ENCODE measurements at regions not wholly inside any gene's neighbourhood (a gene's known extent, or its start where the extent isn't known, plus 50 kb on each side); places are given as distances from the start of the nearest gene placed in this dataset.

DNA sequence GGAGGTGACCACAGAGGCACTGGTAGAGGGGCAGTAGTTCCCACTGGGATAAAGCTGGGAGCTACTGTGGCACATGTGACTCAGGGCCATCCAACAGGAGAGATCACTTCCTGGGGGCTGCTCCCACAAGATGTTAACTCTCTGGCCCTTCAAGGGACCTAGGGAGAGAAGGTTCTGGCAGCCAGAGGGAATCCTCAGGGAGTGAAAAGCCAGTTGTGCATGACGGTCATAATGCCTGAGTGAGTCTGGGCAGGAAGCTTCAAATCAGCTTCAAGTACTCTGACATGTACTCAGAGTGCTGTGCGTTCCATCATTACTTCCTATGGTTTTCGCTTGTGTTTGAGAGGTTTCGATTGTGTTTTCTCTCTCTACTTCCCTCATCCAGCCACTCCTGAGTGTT is 388.5 kb downstream of the GABRG2 start:
- TF ChIP-seq CTCF (IDR thresholded peaks at IDR 0.05): no peak
- TF ChIP-seq EZH2 (IDR thresholded peaks at IDR 0.05; ENCODE audit: borderline replicate concordance, insufficient read depth, low read depth, low read length, poor library complexity, severe bottlenecking): no peak
- no peak for ATAC-seq (ENCODE audit: low read depth)
- WGBS (ENCODE audit: insufficient coverage): 40% methylated on average over 3 of the region's 4 CpGs

DNA sequence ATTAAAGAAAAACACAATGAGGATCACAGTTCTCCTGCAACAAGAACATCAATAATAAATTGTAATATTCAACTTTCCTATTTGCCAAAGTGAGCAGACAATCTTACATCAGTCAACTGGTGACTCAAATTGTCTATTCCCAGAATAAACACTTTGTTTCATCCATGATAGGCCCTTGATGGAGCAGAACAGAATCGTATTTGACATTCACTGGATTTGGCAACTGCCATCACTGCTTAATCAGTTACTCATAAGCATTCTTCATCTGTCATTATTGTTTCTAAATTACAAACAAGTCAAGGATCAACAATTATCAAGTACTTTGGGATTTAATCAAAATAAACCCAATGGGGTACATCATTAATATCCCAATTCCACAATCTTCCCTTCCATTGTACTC is 398.4 kb downstream of the GABRG2 start:
- ChIA-PET CTCF (no interaction called here), POLR2A (no interaction called here)
- H3K4me3 Mint-ChIP-seq: no peak overlapping the region
- TF ChIP-seq EZH2 (IDR thresholded peaks at IDR 0.05; ENCODE audit: borderline replicate concordance, insufficient read depth, low read depth, low read length, poor library complexity, severe bottlenecking) (no peak), CTCF (IDR thresholded peaks at IDR 0.05) (no peak)
- H3K4me3 ChIP-seq (ENCODE audit: control extremely low read depth in 1 of 5, extremely low read depth in 1 of 5, insufficient read depth in 1 of 5, low read depth in 2 of 5, low read length in 4 of 5): no peak overlapping the region
- H3K79me2 ChIP-seq (ENCODE audit: control insufficient read depth, insufficient read depth, low read length): no peaks in the 10 kb centered on the region
- DNase-seq (no peak), ATAC-seq (ENCODE audit: low read depth) (no peak)
- no peak overlapping the region for H3K9ac ChIP-seq (ENCODE audit: low read length)
- intact Hi-C loops (cut with micrococcal nuclease): no loop called here
- no peaks in the 10 kb centered on the region for H3K4me1 ChIP-seq (ENCODE audit: control insufficient read depth in 2 of 2, insufficient read depth in 2 of 2, low read length in 2 of 2)
- H2AFZ ChIP-seq (ENCODE audit: insufficient read depth, low read depth, low read length, poor library complexity, severe bottlenecking): no peak overlapping the region
- WGBS (ENCODE audit: insufficient coverage): 78% methylated on average over 1 of the region's 1 CpG
- no peaks in the 10 kb centered on the region for H4K20me1 ChIP-seq (ENCODE audit: control insufficient read depth, insufficient read depth, low read length, poor library complexity, severe bottlenecking)
- H3K36me3 ChIP-seq (replicated peaks in 1 of 2; ENCODE audit: control extremely low read depth in 1 of 2, control insufficient read depth in 1 of 2, extremely low read depth in 1 of 2, insufficient read depth in 2 of 2, low read length in 1 of 2): no peaks in the 10 kb centered on the region
- no peaks in the 10 kb centered on the region for H3K4me1 Mint-ChIP-seq
- H3K27ac ChIP-seq (ENCODE audit: low read length in 2 of 2): no peak overlapping the region
- H3K27me3 Mint-ChIP-seq: no peaks in the 10 kb centered on the region
- no peaks in the 10 kb centered on the region for H3K9me3 Mint-ChIP-seq (ENCODE audit: insufficient read depth)
- H3K27ac Mint-ChIP-seq: no peak overlapping the region
- H3K4me2 ChIP-seq (replicated peaks; ENCODE audit: low read depth, low read length, poor library complexity, severe bottlenecking): no peak overlapping the region
- H3K27me3 ChIP-seq (replicated peaks in 1 of 4; ENCODE audit: control extremely low read depth in 1 of 4, control insufficient read depth in 3 of 4, insufficient read depth in 4 of 4, low read length in 3 of 4): no peaks in the 10 kb centered on the region
- H3K9me3 ChIP-seq (ENCODE audit: control extremely low read depth in 1 of 3, control insufficient read depth in 2 of 3, insufficient read depth in 1 of 3, low read length in 2 of 3): no peaks in the 10 kb centered on the region

More for the DNA sequence above, 388.5 kb downstream of the GABRG2 start:
- Histone ChIP-seq H2AFZ (ENCODE audit: insufficient read depth, low read depth, low read length, poor library complexity, severe bottlenecking) (no peak overlapping the region), H4K20me1 (ENCODE audit: control insufficient read depth, insufficient read depth, low read length, poor library complexity, severe bottlenecking) (no peaks in the 10 kb centered on the region), H3K4me2 (replicated peaks; ENCODE audit: low read depth, low read length, poor library complexity, severe bottlenecking) (no peak overlapping the region), H3K79me2 (ENCODE audit: control insufficient read depth, insufficient read depth, low read length) (no peaks in the 10 kb centered on the region), H3K4me1 (ENCODE audit: control insufficient read depth in 2 of 2, insufficient read depth in 2 of 2, low read length in 2 of 2) (no peaks in the 10 kb centered on the region), H3K9ac (ENCODE audit: low read length) (no peak overlapping the region), H3K27me3 (replicated peaks in 1 of 4; ENCODE audit: control extremely low read depth in 1 of 4, control insufficient read depth in 3 of 4, insufficient read depth in 4 of 4, low read length in 3 of 4) (no peaks in the 10 kb centered on the region), H3K27ac (ENCODE audit: low read length in 2 of 2) (no peak overlapping the region), H3K9me3 (ENCODE audit: control extremely low read depth in 1 of 3, control insufficient read depth in 2 of 3, insufficient read depth in 1 of 3, low read length in 2 of 3) (peaks cover 0 to 7% (median 2%) of the 10 kb centered on the region in 3 donors), H3K4me3 (ENCODE audit: control extremely low read depth in 1 of 5, extremely low read depth in 1 of 5, insufficient read depth in 1 of 5, low read depth in 2 of 5, low read length in 4 of 5) (no peak overlapping the region), H3K36me3 (replicated peaks in 1 of 2; ENCODE audit: control extremely low read depth in 1 of 2, control insufficient read depth in 1 of 2, extremely low read depth in 1 of 2, insufficient read depth in 2 of 2, low read length in 1 of 2) (no peaks in the 10 kb centered on the region)
- H3K4me1 Mint-ChIP-seq: no peaks in the 10 kb centered on the region
- peaks cover 7% of the 10 kb centered on the region for H3K9me3 Mint-ChIP-seq (ENCODE audit: insufficient read depth)
- ChIA-PET POLR2A (no interaction called here), CTCF (no interaction called here)
- DNase-seq: no peak
- H3K27ac Mint-ChIP-seq: no peak overlapping the region
- intact Hi-C loops (cut with micrococcal nuclease): no loop called here
- no peaks in the 10 kb centered on the region for H3K27me3 Mint-ChIP-seq
- no peak overlapping the region for H3K4me3 Mint-ChIP-seq

Data from B cell (primary cell).